WTC11 (cell line): ENCODE measurements at regions not wholly inside any gene's neighbourhood (a gene's known extent, or its start where the extent isn't known, plus 50 kb on each side); places are given as distances from the start of the nearest gene placed in this dataset.

Experiments used
- ATAC-seq: fragments of 200-7000 bp; cut with Tn5 transposase; 2 replicates; pipeline ENCODE4 v1.10.0; 2021; ENCODE audit warnings: mild to moderate bottlenecking, moderate library complexity
- CTCF ChIA-PET: fragments of 300-600 bp; sonication (Branson Sonifier 250); formaldehyde crosslinking; loops from one replicate; lab custom pipeline; 2021; ENCODE audit warnings: antibody characterized with exemption; lab: Charles Lee
- POLR2A ChIA-PET: fragments of 350-600 bp; sonication (Branson Sonifier 250); formaldehyde crosslinking; loops from one replicate; lab custom pipeline; 2021; ENCODE audit warnings: antibody characterized with exemption; lab: Charles Lee
- DNase-seq: peaks from one replicate; pipeline ENCODE4 v3.0.0; 2021; ENCODE audit warnings: low spot score
- H3K27ac Mint-ChIP-seq: 2 replicates; pipeline ENCODE4 v1.8.0; 2021; ENCODE audit warnings: mixed read lengths
- H3K27me3 Mint-ChIP-seq: 2 replicates; pipeline ENCODE4 v1.8.0; 2021; ENCODE audit warnings: low read depth, mild to moderate bottlenecking, moderate library complexity, mixed read lengths
- H3K36me3 Mint-ChIP-seq: 2 replicates; pipeline ENCODE4 v1.8.0; 2021; ENCODE audit warnings: mixed read lengths
- H3K4me1 Mint-ChIP-seq: 2 replicates; pipeline ENCODE4 v1.8.0; 2022; ENCODE audit warnings: mixed read lengths
- H3K4me3 Mint-ChIP-seq: 2 replicates; pipeline ENCODE4 v1.8.0; 2021; ENCODE audit warnings: mild to moderate bottlenecking, moderate library complexity, mixed read lengths
- H3K9me3 Mint-ChIP-seq: 2 replicates; pipeline ENCODE4 v1.8.0; 2021; ENCODE audit warnings: mixed read lengths
- AFF4 ChIP-seq: sonication (generic); formaldehyde crosslinking; IDR thresholded peaks from 2 replicates; pipeline ENCODE4 v1.8.1; 2023; ENCODE audit warnings: mild to moderate bottlenecking, missing genetic modification reagents, borderline replicate concordance
- MYBL2 ChIP-seq: sonication (generic); formaldehyde crosslinking; IDR thresholded peaks from 2 replicates; pipeline ENCODE4 v1.8.1; 2023; ENCODE audit warnings: mild to moderate bottlenecking, moderate library complexity, missing genetic modification reagents
- RELA ChIP-seq: sonication (generic); formaldehyde crosslinking; IDR thresholded peaks from 2 replicates; pipeline ENCODE4 v1.8.1; 2022; ENCODE audit warnings: missing genetic modification reagents, mild to moderate bottlenecking, borderline replicate concordance
- RORB ChIP-seq: fragments of 250-450 bp; sonication (Bioruptor Pico); IDR thresholded peaks from 2 replicates; pipeline ENCODE4 v1.9.0; 2021; ENCODE audit warnings: mild to moderate bottlenecking
- USF2 ChIP-seq: sonication (generic); formaldehyde crosslinking; IDR thresholded peaks from 2 replicates; pipeline ENCODE4 v1.8.1; 2023; ENCODE audit warnings: mild to moderate bottlenecking, missing genetic modification reagents, moderate library complexity
- ZMAT4 ChIP-seq: fragments of 250-450 bp; sonication (Bioruptor Pico); IDR thresholded peaks from 2 replicates; pipeline ENCODE4 v1.9.0; 2021; ENCODE audit warnings: mild to moderate bottlenecking
- ZNF232 ChIP-seq: sonication (generic); formaldehyde crosslinking; IDR thresholded peaks from 2 replicates; pipeline ENCODE4 v1.8.0; 2022; ENCODE audit warnings: mild to moderate bottlenecking, missing genetic modification reagents
- ZNF532 ChIP-seq: fragments of 250-450 bp; sonication (Bioruptor Pico); IDR thresholded peaks from 2 replicates; pipeline ENCODE4 v1.9.0; 2021; ENCODE audit warnings: mild to moderate bottlenecking, borderline replicate concordance

- ATAC-seq = no peak
- no peaks in the 10 kb centered on the region; the same call in 1 of the 2 replicates for H3K27me3 Mint-ChIP-seq
- H3K4me1 Mint-ChIP-seq = peaks cover 16% of the 10 kb centered on the region
Measured at GRCh38 chr21:39084979-39085729, 98.1 kb downstream of the PSMG1 start.

More at GRCh38 chr21:39084979-39085729, 98.1 kb downstream of the PSMG1 start:
- Mint-ChIP-seq H3K4me3 (no peak overlapping the region), H3K36me3 (peaks cover 3% of the 10 kb centered on the region), H3K27ac (no peak overlapping the region), H3K9me3 (peaks cover 14% of the 10 kb centered on the region)
- TF ChIP-seq ZNF232 (CRISPR knock-in tag) (no peak), USF2 (CRISPR knock-in tag) (no peak), AFF4 (CRISPR knock-in tag) (no peak), MYBL2 (CRISPR knock-in tag) (no peak), ZMAT4 (CRISPR knock-in tag) (no peak), RORB (CRISPR knock-in tag) (no peak), ZNF532 (CRISPR knock-in tag) (no peak), RELA (CRISPR knock-in tag) (no peak)
- ChIA-PET CTCF (interaction anchor here (0.9 to 4.0 kb wide), 3 partner anchors 11 to 52 kb away, joined by 3 to 17 read pairs (median 5); no protein-coding TSS in a partner anchor), POLR2A (no interaction called here)
- no peak for DNase-seq
